ENCODE measurements at regions not wholly inside any gene's neighbourhood (a gene's known extent, or its start where the extent isn't known, plus 50 kb on each side); places are given as distances from the start of the nearest gene placed in this dataset.

DNA sequence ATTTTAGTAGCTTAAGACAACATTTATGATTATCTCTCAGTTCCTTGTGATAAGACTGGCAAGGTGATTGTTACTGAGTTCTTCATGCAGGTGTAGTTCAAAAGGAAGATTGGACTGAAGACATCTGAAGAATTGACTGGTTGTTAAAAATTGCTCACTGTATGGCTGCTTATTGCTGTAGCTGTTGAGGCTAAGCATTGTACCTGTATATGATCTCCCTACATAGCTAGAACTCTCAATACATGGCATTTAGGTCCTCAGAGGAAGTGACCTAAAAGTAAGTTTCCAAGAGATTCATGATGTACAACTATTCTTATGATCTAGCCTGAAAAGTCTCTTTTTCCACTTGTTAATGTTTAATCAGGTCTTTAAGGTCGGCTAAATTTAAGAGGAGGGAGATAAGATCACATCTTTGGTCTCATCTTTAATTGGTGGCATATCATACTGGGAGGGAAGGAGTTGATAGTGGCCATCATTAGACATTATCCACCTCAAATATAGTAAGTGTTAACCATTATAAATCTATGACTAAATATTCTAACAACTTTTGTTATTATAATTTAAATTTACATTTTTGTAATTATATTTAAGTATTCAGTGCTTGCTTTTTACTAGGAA, 401.2 kb upstream of the EPHA7 start:
- TF ChIP-seq, protein P1, sequence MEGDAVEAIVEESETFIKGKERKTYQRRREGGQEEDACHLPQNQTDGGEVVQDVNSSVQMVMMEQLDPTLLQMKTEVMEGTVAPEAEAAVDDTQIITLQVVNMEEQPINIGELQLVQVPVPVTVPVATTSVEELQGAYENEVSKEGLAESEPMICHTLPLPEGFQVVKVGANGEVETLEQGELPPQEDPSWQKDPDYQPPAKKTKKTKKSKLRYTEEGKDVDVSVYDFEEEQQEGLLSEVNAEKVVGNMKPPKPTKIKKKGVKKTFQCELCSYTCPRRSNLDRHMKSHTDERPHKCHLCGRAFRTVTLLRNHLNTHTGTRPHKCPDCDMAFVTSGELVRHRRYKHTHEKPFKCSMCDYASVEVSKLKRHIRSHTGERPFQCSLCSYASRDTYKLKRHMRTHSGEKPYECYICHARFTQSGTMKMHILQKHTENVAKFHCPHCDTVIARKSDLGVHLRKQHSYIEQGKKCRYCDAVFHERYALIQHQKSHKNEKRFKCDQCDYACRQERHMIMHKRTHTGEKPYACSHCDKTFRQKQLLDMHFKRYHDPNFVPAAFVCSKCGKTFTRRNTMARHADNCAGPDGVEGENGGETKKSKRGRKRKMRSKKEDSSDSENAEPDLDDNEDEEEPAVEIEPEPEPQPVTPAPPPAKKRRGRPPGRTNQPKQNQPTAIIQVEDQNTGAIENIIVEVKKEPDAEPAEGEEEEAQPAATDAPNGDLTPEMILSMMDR (IDR thresholded peaks at IDR 0.05; ENCODE audit: poor library complexity): no peak
- TF ChIP-seq EZH2phosphoT487 (IDR thresholded peaks at IDR 0.05; ENCODE audit: low read depth, severe bottlenecking, unreplicated experiment) (no peak), EZH2 (IDR thresholded peaks at IDR 0.05; ENCODE audit: borderline replicate concordance) (no peak)
